H1 (cell line): ENCODE measurements at regions not wholly inside any gene's neighbourhood (a gene's known extent, or its start where the extent isn't known, plus 50 kb on each side); places are given as distances from the start of the nearest gene placed in this dataset.

ENCODE experiments used
- CTCF ChIA-PET: fragments of 300-600 bp; sonication (Branson Sonifier 250); formaldehyde crosslinking; loops from one replicate; lab custom pipeline; 2021; ENCODE audit not compliant: partially characterized antibody; lab: Charles Lee
- POLR2A ChIA-PET: fragments of 300-600 bp; sonication (Branson Sonifier 250); formaldehyde crosslinking; loops from one replicate; lab custom pipeline; 2021; ENCODE audit warnings: inconsistent platforms; ENCODE audit not compliant: partially characterized antibody; lab: Charles Lee
- DNase-seq, 2 experiments: peaks; one replicate each; pipeline versions ENCODE4 v3.0.0 to v3.0.0-alpha.2; 2010 to 2022; ENCODE audit warnings: low spot score in 2 of 2, low read depth in 1 of 2, mixed read lengths in 1 of 2
- FAIRE-seq: peaks from 2 replicates; lab custom pipeline; 2011; peaks lifted over from hg19 to GRCh38; lab: Jason Lieb, UNC
- H2AFZ ChIP-seq: 2 replicates; pipeline ENCODE4 v1.8.1; 2012; ENCODE audit warnings: low read length, inconsistent platforms
- H2AK5ac ChIP-seq: 2 replicates; pipeline ENCODE4 v1.6.1; 2013; ENCODE audit warnings: low read depth, low read length
- H2BK120ac ChIP-seq: replicated peaks from 2 replicates; pipeline ENCODE3; 2013; ENCODE audit warnings: low read depth, low read length, inconsistent platforms
- H2BK12ac ChIP-seq: 2 replicates; pipeline ENCODE4 v1.6.1; 2013; ENCODE audit warnings: low read depth, low read length
- H2BK15ac ChIP-seq: 2 replicates; pipeline ENCODE4 v1.6.1; 2013; ENCODE audit warnings: low read length
- H2BK20ac ChIP-seq: 2 replicates; pipeline ENCODE4 v1.6.1; 2013; ENCODE audit warnings: low read length
- H2BK5ac ChIP-seq: 2 replicates; pipeline ENCODE4 v1.6.1; 2013; ENCODE audit warnings: low read depth, low read length
- H3K14ac ChIP-seq: 2 replicates; pipeline ENCODE4 v1.6.1; 2013; ENCODE audit warnings: inconsistent platforms; ENCODE audit not compliant: insufficient read length
- H3K18ac ChIP-seq: 2 replicates; pipeline ENCODE4 v1.6.1; 2013; ENCODE audit warnings: low read length; ENCODE audit errors: extremely low read depth
- H3K23ac ChIP-seq: 2 replicates; pipeline ENCODE4 v1.6.1; 2013; ENCODE audit warnings: inconsistent platforms; ENCODE audit not compliant: insufficient read length
- H3K23me2 ChIP-seq: 2 replicates; pipeline ENCODE4 v1.6.1; 2013; ENCODE audit warnings: low read depth, low read length
- H3K27ac ChIP-seq: 2 replicates; pipeline ENCODE4 v1.6.1; 2011; ENCODE audit warnings: low read depth, low read length, inconsistent platforms
- H3K27me3 ChIP-seq, 4 experiments: replicated peaks in 1 of 4; 1 replicate in 1 of 4; 2 replicates in 3 of 4; pipeline versions ENCODE4 v1.6.1 to v1.8.1; 2011 to 2013; ENCODE audit warnings: low read length in 3 of 4, mild to moderate bottlenecking in 3 of 4, inconsistent platforms in 2 of 4, mixed read lengths in 2 of 4, moderate library complexity in 1 of 4; ENCODE audit not compliant: control insufficient read depth in 3 of 4, insufficient read depth in 3 of 4; ENCODE audit errors: extremely low read depth in 1 of 4
- H3K36me3 ChIP-seq, 4 experiments: 2 replicates each; pipeline versions ENCODE4 v1.6.1 to v1.8.1; 2011 to 2013; ENCODE audit warnings: mild to moderate bottlenecking in 4 of 4, low read length in 3 of 4, moderate library complexity in 2 of 4, control low read depth in 1 of 4, inconsistent platforms in 1 of 4; ENCODE audit not compliant: insufficient read depth in 4 of 4, control insufficient read depth in 2 of 4
- H3K4ac ChIP-seq: replicated peaks from 2 replicates; pipeline ENCODE3; 2013; ENCODE audit warnings: low read length, low read depth, mixed read lengths, inconsistent platforms; ENCODE audit not compliant: insufficient read length
- H3K4me1 ChIP-seq, 4 experiments: replicated peaks in 1 of 4; 1 replicate in 1 of 4; 2 replicates in 3 of 4; pipeline versions ENCODE4 v1.6.1 to v1.8.1; 2011 to 2013; ENCODE audit warnings: low read length in 3 of 4, inconsistent platforms in 2 of 4, mixed read lengths in 1 of 4; ENCODE audit not compliant: insufficient read depth in 4 of 4, control insufficient read depth in 3 of 4
- H3K4me2 ChIP-seq, 2 experiments: 2 replicates each; pipeline versions ENCODE4 v1.6.1 to v1.8.1; 2011 to 2013; ENCODE audit warnings: low read depth in 2 of 2, low read length in 2 of 2, control low read depth in 1 of 2, inconsistent platforms in 1 of 2, mild to moderate bottlenecking in 1 of 2; ENCODE audit not compliant: insufficient read depth in 1 of 2
- H3K4me3 ChIP-seq, 4 experiments: fragments of 200-600, 300-600 bp in 1 of 4; sonication (generic), shearing (Covaris generic), sonication (Bioruptor Twin) in 1 of 4; 2 replicates each; pipeline versions ENCODE4 v1.5.1 to v1.8.1; 2011 to 2016; ENCODE audit warnings: low read length in 4 of 4, low read depth in 3 of 4, control low read depth in 2 of 4, inconsistent platforms in 2 of 4, mild to moderate bottlenecking in 2 of 4, mixed read lengths in 1 of 4, moderate library complexity in 1 of 4; ENCODE audit not compliant: insufficient read depth in 2 of 4; ENCODE audit errors: extremely low read depth in 1 of 4
- H3K56ac ChIP-seq: replicated peaks from 2 replicates; pipeline ENCODE3; 2013; ENCODE audit warnings: low read depth, mild to moderate bottlenecking, mixed read lengths, low read length, inconsistent platforms; ENCODE audit not compliant: insufficient read length
- H3K79me1 ChIP-seq: 2 replicates; pipeline ENCODE4 v1.6.1; 2013; ENCODE audit warnings: low read depth, low read length, control low read depth
- H3K79me2 ChIP-seq, 2 experiments: 2 replicates each; pipeline versions ENCODE4 v1.6.1 to v1.8.1; 2012 to 2013; ENCODE audit warnings: low read length in 2 of 2, mild to moderate bottlenecking in 2 of 2, inconsistent platforms in 1 of 2; ENCODE audit not compliant: insufficient read depth in 2 of 2, control insufficient read depth in 1 of 2
- H3K9ac ChIP-seq, 4 experiments: replicated peaks in 1 of 4; 1 replicate in 1 of 4; 2 replicates in 3 of 4; pipeline versions ENCODE4 v1.6.1 to v1.8.1; 2011 to 2013; ENCODE audit warnings: low read depth in 3 of 4, low read length in 3 of 4, control low read depth in 2 of 4, mild to moderate bottlenecking in 2 of 4, moderate library complexity in 2 of 4, inconsistent platforms in 1 of 4; ENCODE audit errors: extremely low read depth in 1 of 4
- H3K9me3 ChIP-seq, 2 experiments: 2 replicates each; pipeline versions ENCODE4 v1.6.1 to v1.8.1; 2012 to 2013; ENCODE audit warnings: mild to moderate bottlenecking in 2 of 2, moderate library complexity in 2 of 2, control low read depth in 1 of 2, inconsistent platforms in 1 of 2, low read depth in 1 of 2, low read length in 1 of 2, mixed read lengths in 1 of 2; ENCODE audit not compliant: insufficient read depth in 2 of 2
- H4K20me1 ChIP-seq, 2 experiments: replicated peaks in 1 of 2; 2 replicates each; pipeline versions ENCODE3 to v1.8.1; 2011 to 2013; ENCODE audit warnings: inconsistent platforms in 2 of 2, low read length in 2 of 2, mild to moderate bottlenecking in 1 of 2; ENCODE audit not compliant: insufficient read depth in 2 of 2, control insufficient read depth in 1 of 2
- H4K5ac ChIP-seq: 2 replicates; pipeline ENCODE4 v1.6.1; 2013; ENCODE audit warnings: low read length, low read depth, mixed read lengths, inconsistent platforms; ENCODE audit not compliant: insufficient read length
- H4K8ac ChIP-seq: 2 replicates; pipeline ENCODE4 v1.8.0; 2013; ENCODE audit warnings: mild to moderate bottlenecking, moderate library complexity, low read length, inconsistent platforms; ENCODE audit not compliant: insufficient read depth; ENCODE audit errors: extremely low read depth
- H4K91ac ChIP-seq: replicated peaks from 2 replicates; pipeline ENCODE3; 2013; ENCODE audit warnings: low read length, mixed read lengths, inconsistent platforms; ENCODE audit not compliant: insufficient read length
- FOSL1 ChIP-seq: IDR thresholded peaks from 2 replicates; pipeline ENCODE4 v1.6.1; 2011; ENCODE audit warnings: mild to moderate bottlenecking, low read depth, low read length, moderate library complexity; ENCODE audit not compliant: insufficient read depth
- GABPA ChIP-seq: IDR thresholded peaks from 2 replicates; pipeline ENCODE4 v1.6.1; 2011; ENCODE audit warnings: mild to moderate bottlenecking, low read length, moderate library complexity, borderline replicate concordance; ENCODE audit not compliant: insufficient read depth
- JUND ChIP-seq: IDR thresholded peaks from 2 replicates; pipeline ENCODE4 v1.6.1; 2011; ENCODE audit warnings: mild to moderate bottlenecking, improper control_type of control experiment, low read length
- NRF1 ChIP-seq: IDR thresholded peaks from 2 replicates; pipeline ENCODE4 v1.6.1; 2011; ENCODE audit warnings: mild to moderate bottlenecking, low read depth, low read length, improper control_type of control experiment
- RAD21 ChIP-seq, 2 experiments: IDR thresholded peaks in 1 of 2; conservative IDR thresholded peaks in 1 of 2; 2 replicates each; pipeline ENCODE4 v1.6.1; 2011; ENCODE audit warnings: low read depth in 2 of 2, low read length in 2 of 2, improper control_type of control experiment in 1 of 2, inconsistent platforms in 1 of 2, mild to moderate bottlenecking in 1 of 2, moderate library complexity in 1 of 2
- RFX5 ChIP-seq: IDR thresholded peaks from 2 replicates; pipeline ENCODE4 v1.6.1; 2011; ENCODE audit warnings: low read depth, low read length, improper control_type of control experiment, borderline replicate concordance
- SAP30 ChIP-seq: fragments of 300-600 bp; sonication (generic); IDR thresholded peaks from 2 replicates; pipeline ENCODE4 v1.7.1; 2012; ENCODE audit warnings: low read length, moderate library complexity, mild to moderate bottlenecking, inconsistent platforms; ENCODE audit not compliant: insufficient read depth, insufficient replicate concordance
- WGBS, 2 experiments: shearing (Covaris generic) in 1 of 2; methylation state at CpG; one replicate each; pipeline versions ENCODE4 v1.1.6 to v1.1.7; 2013 to 2015; ENCODE audit warnings: low lambda C conversion rate in 2 of 2, mixed read lengths in 2 of 2, inconsistent platforms in 1 of 2, low coverage in 1 of 2, missing lambda C conversion rate in 1 of 2; ENCODE audit not compliant: insufficient replicate concordance in 2 of 2, insufficient coverage in 1 of 2, insufficient read length in 1 of 2; ENCODE audit errors: extremely low coverage in 1 of 2, missing lambda C conversion rate in 1 of 2; 5-methylcytosine and 5-hydroxymethylcytosine counted together

- WGBS, 2 experiments, result 88% methylated on average over 4 of the region's 4 CpGs; no CpG with 5 or more reads in 1 of the 2 experiments
- no peaks in the 10 kb centered on the region for H3K4me1 ChIP-seq
- H4K20me1 ChIP-seq, result no peaks in the 10 kb centered on the region
- H3K4me2 ChIP-seq, result no peak overlapping the region
- no peaks in the 10 kb centered on the region for H3K79me2 ChIP-seq
- H3K9me3 ChIP-seq, result no peaks in the 10 kb centered on the region
- no peak for FAIRE-seq
- DNase-seq, result no peak
- H3K27me3 ChIP-seq, result no peaks in the 10 kb centered on the region
- H4K5ac ChIP-seq, result no peak overlapping the region
- no peak overlapping the region for H3K9ac ChIP-seq
- no peaks in the 10 kb centered on the region for H3K79me1 ChIP-seq
- no peak overlapping the region for H3K56ac ChIP-seq
- POLR2A ChIA-PET, result no interaction called here
- no peak overlapping the region for H4K91ac ChIP-seq
- no peak overlapping the region for H3K4ac ChIP-seq
- CTCF ChIA-PET, result no interaction called here
- H2AFZ ChIP-seq, result no peak overlapping the region
- no peak overlapping the region for H2BK20ac ChIP-seq
- no peak overlapping the region for H3K23ac ChIP-seq
- TF ChIP-seq GABPA (no peak), RFX5 (no peak), RAD21 (IDR thresholded peaks at IDR 0.05 in 1 of 2, conservative IDR thresholded peaks at IDR 0.05 in 1 of 2; ENCODE audit: low read depth in 2 of 2, low read length in 2 of 2) (no peak), NRF1 (no peak), FOSL1 (no peak), SAP30 (no peak), JUND (no peak)
- H2BK15ac ChIP-seq, result no peak overlapping the region
- no peak overlapping the region for H4K8ac ChIP-seq
- H3K14ac ChIP-seq, result no peak overlapping the region
- H3K36me3 ChIP-seq, result no peaks in the 10 kb centered on the region
- no peak overlapping the region for H3K18ac ChIP-seq
- H2AK5ac ChIP-seq, result no peak overlapping the region
- no peak overlapping the region for H2BK12ac ChIP-seq
- H3K4me3 ChIP-seq, result no peak overlapping the region
- no peaks in the 10 kb centered on the region for H3K23me2 ChIP-seq
- H2BK120ac ChIP-seq, result no peak overlapping the region
- no peak overlapping the region for H2BK5ac ChIP-seq
- H3K27ac ChIP-seq, result no peak overlapping the region
These were observed 333.3 kb upstream of the HSF2 start for GRCh38 chr6:122066200-122066599.
